ENCODE measurements at regions not wholly inside any gene's neighbourhood (a gene's known extent, or its start where the extent isn't known, plus 50 kb on each side); places are given as distances from the start of the nearest gene placed in this dataset.

DNA sequence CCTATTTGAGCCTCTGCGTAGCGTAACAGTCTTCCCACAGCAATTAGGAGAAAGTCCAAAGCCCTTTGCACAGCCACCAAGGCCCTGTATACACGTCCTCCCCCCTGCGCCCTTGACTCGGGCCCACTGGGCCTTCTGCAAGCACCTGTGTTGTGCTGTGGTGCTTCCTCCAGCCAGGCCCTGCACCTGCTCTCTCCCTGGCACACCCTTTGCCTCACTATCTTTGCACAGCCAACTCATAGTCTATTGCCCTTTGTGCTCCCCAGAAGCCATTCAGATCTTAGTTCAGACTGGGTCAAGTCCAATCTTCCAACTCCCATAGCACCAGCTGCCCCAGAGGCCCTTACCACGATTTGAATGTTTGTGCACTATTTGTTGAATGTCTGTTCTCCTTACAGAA, 271.6 kb upstream of the MGAT5 start:
- in situ Hi-C loops (cut with HindIII; ENCODE audit: low sequenced_read_pairs) = no loop called here
- DNase-seq (ENCODE audit: low read depth) = no peak
- TF ChIP-seq, protein P1, sequence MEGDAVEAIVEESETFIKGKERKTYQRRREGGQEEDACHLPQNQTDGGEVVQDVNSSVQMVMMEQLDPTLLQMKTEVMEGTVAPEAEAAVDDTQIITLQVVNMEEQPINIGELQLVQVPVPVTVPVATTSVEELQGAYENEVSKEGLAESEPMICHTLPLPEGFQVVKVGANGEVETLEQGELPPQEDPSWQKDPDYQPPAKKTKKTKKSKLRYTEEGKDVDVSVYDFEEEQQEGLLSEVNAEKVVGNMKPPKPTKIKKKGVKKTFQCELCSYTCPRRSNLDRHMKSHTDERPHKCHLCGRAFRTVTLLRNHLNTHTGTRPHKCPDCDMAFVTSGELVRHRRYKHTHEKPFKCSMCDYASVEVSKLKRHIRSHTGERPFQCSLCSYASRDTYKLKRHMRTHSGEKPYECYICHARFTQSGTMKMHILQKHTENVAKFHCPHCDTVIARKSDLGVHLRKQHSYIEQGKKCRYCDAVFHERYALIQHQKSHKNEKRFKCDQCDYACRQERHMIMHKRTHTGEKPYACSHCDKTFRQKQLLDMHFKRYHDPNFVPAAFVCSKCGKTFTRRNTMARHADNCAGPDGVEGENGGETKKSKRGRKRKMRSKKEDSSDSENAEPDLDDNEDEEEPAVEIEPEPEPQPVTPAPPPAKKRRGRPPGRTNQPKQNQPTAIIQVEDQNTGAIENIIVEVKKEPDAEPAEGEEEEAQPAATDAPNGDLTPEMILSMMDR (IDR thresholded peaks at IDR 0.05; ENCODE audit: low read depth, low read length, missing control alignments) = no peak
- H3K4me3 ChIP-seq (ENCODE audit: low read depth, low read length) = no peak overlapping the region

DNA sequence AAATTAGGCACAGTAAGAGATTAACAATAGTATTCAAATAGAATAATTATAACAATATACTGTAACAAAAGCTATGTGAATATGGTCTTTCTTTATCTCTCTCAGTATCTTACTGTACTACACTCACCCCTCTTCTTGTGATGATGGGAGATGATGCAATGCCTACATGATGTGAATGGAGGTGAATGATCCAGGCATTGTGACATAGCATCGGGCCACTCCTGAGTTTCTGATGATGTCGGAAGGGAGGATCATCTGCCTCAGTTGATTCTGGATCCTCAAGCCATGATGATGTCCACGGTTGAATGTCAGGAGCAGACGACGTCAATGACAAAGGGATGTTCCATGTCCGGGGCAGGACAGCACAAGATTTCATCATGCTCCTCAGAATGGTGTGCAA, 268.3 kb upstream of the MGAT5 start:
- no peak for DNase-seq (ENCODE audit: low read depth)
- H3K4me3 ChIP-seq (ENCODE audit: low read depth, low read length) = no peak overlapping the region
- TF ChIP-seq, protein P1 (IDR thresholded peaks at IDR 0.05; ENCODE audit: low read depth, low read length, missing control alignments) = no peak
- in situ Hi-C loops (cut with HindIII; ENCODE audit: low sequenced_read_pairs) = no loop called here

DNA sequence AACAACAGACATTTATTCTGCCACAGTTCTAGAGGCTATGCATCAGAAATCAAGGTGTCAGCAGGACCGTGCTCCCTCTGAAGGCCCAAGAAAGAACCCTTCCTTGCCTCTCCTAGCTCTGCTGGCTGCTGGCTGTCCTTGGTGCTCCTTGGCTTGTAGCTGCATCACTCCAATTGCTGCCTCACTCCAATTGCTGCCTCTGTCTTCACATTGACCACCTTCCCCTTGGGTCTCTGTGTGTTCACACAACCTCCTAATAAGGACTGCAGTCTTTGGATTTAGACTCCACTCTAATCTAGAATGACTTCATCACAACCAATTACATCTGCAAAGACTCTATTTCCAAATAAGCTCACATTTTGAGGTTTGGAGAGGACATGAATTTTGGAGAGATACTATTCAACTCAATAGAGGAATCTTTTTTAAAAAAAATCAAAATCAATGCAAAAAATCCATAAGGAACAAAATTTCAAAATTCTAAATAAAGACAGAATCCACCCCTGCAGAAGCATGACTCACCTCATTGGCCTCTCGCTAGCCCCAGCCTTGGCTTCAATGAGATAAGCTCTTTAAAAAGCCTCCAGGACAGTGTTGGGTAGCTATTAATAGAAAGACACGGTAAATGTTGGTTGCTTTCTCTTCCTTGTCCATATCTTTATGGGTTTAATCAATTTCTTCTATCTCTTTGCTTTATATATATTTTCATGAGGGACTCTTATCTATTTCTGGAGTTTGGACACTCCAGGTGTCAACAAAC, 267.6 kb upstream of the MGAT5 start:
- no peak for DNase-seq (ENCODE audit: low read depth)
- TF ChIP-seq, protein P1 (IDR thresholded peaks at IDR 0.05; ENCODE audit: low read depth, low read length, missing control alignments) = no peak
- H3K4me3 ChIP-seq (ENCODE audit: low read depth, low read length) = no peak overlapping the region
- in situ Hi-C loops (cut with HindIII; ENCODE audit: low sequenced_read_pairs) = no loop called here

DNA sequence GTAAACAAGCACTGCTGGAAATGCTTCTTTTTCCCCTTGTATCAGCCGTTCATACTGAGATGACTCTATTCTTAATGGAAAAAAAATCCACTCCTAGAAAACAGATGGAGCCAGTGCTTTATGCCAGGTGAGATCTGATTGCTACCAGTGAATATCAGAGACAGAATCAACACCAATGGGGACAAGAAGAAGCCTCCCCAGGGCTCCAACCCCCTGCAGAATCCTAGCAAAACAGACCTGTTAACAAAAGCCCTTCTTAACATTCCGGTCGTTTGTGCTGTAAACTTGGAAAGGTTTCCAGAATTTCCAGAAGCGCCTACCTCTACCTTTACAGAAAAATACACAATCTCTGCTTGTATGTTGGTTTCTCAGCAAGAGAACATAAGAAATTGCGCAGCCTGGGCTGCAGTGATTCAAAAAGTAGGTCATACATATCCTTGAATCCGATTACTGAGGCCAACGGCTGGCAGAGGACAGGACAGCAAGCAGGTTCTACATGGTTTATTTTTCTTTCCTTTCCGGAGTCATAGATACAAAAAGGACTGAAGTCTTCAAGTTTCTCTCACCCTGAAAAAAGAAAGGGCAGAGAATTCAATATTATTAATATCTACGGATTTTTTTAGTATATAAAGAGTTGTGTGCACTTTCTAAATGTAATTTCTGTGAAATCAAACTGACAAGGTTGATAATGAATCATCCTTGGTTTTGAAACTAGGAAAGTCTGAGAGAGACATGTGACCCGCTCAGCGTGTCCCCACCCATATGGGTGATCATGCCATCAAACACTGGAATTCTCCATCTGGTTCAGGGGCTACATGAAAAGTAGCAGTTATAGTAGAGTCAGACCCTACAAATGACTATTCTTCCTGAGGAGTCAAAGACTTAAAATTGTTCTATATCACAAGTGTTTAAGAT, 266.7 kb upstream of the MGAT5 start:
- no peak overlapping the region for H3K4me3 ChIP-seq (ENCODE audit: low read depth, low read length)
- in situ Hi-C loops (cut with HindIII; ENCODE audit: low sequenced_read_pairs) = no loop called here
- DNase-seq (ENCODE audit: low read depth) = no peak
- TF ChIP-seq, protein P1 (IDR thresholded peaks at IDR 0.05; ENCODE audit: low read depth, low read length, missing control alignments) = no peak

DNA sequence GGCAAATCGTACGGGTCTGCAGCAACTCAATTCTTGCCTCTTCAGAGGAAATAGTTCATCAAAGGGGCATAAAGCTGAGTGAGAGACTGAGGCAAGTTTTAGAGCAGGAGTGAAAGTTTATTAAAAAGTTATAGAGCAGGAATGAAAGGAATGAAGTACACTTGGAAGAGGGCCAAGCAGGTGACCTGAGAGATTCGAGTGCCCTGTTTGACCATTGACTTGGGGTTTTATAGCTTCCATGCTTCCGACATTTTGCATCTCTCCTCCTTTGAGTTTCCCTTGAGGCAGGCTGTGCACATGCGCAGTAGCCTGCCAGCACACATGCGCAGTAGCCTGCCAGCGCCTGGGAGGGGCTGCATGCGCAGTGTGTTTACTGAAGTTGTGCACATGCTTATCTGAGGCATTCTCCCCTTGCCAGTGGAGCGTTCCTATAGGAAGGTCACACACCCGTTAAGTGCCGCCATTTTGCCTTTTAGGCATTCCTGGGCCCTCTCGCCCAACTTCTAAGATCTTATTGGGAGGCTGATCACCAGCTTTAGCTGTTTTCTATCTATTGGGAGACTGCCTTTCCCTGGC, 265.5 kb upstream of the MGAT5 start:
- TF ChIP-seq, protein P1 (IDR thresholded peaks at IDR 0.05; ENCODE audit: low read depth, low read length, missing control alignments) = no peak
- no peak overlapping the region for H3K4me3 ChIP-seq (ENCODE audit: low read depth, low read length)
- in situ Hi-C loops (cut with HindIII; ENCODE audit: low sequenced_read_pairs) = no loop called here
- DNase-seq (ENCODE audit: low read depth) = no peak

DNA sequence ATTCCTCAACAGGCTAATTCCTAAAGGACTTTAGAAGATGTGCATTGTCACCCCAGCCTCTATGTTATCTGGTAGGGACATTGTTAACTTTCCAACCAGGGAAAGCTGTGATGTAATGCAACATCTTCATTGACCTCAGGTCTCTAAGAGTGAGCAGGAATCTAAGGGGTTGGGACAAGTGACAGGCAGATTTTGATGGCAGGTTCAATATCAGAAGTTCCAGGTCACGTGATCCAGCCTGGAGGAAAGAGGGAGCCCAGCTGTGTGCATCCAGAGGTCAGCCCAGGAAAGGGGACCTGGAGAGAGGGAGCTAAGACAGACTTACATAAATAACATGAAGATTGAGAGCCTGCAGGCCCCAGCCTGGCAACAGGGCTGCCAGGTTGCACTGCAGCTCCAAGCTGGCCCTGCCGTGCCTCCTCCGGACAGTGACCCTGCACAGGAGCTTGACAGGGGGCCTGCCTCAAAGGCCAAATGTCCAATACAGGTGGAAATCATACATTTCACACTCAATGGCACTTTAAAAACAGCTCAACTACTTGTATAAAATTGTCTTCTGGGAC, 262.2 kb upstream of the MGAT5 start:
- no peak for DNase-seq (ENCODE audit: low read depth)
- in situ Hi-C loops (cut with HindIII; ENCODE audit: low sequenced_read_pairs) = no loop called here
- TF ChIP-seq, protein P1 (IDR thresholded peaks at IDR 0.05; ENCODE audit: low read depth, low read length, missing control alignments) = no peak
- no peak overlapping the region for H3K4me3 ChIP-seq (ENCODE audit: low read depth, low read length)

Measured in astrocyte of the cerebellum (primary cell).